GM06990 (cell line): ENCODE measurements at regions not wholly inside any gene's neighbourhood (a gene's known extent, or its start where the extent isn't known, plus 50 kb on each side); places are given as distances from the start of the nearest gene placed in this dataset.

ENCODE experiments used
- DNase-seq: peaks from one replicate; pipeline ENCODE4 v3.0.0-alpha.2; 2011; ENCODE audit not compliant: insufficient read length; ENCODE audit errors: extremely low read depth
- H3K27me3 ChIP-seq: replicated peaks from 2 replicates; pipeline ENCODE4 v1.6.0; 2011; ENCODE audit warnings: low read length; ENCODE audit not compliant: control insufficient read depth, insufficient read depth
- H3K36me3 ChIP-seq: 2 replicates; pipeline ENCODE4 v1.5.1; 2011; ENCODE audit warnings: low read length; ENCODE audit not compliant: control insufficient read depth, insufficient read depth
- H3K4me3 ChIP-seq: replicated peaks from 2 replicates; pipeline ENCODE4 v1.5.1; 2011; ENCODE audit warnings: low read depth, mild to moderate bottlenecking, control low read depth, low read length
- CTCF ChIP-seq: IDR thresholded peaks from 2 replicates; pipeline ENCODE4 v1.5.1; 2011; ENCODE audit warnings: low read length, control low read depth, mild to moderate bottlenecking, inconsistent platforms; ENCODE audit not compliant: insufficient read depth, poor library complexity, severe bottlenecking

- no peak for TF ChIP-seq CTCF
- DNase-seq = no peak
- Histone ChIP-seq H3K36me3 (no peaks in the 10 kb centered on the region), H3K4me3 (no peak overlapping the region), H3K27me3 (no peaks in the 10 kb centered on the region)
Measured at GRCh38 chr11:105201166-105201565, 61.6 kb upstream of the CARD18 start.

GRCh38 chr11:105197071-105197815, 57.7 kb upstream of the CARD18 start:
- Histone ChIP-seq H3K36me3 (no peaks in the 10 kb centered on the region), H3K4me3 (no peak overlapping the region), H3K27me3 (no peaks in the 10 kb centered on the region)
- TF ChIP-seq CTCF = no peak
- no peak for DNase-seq

- DNase-seq = no peak
- H3K4me3 ChIP-seq = no peak overlapping the region
- TF ChIP-seq CTCF = no peak
- H3K27me3 ChIP-seq = no peaks in the 10 kb centered on the region
- H3K36me3 ChIP-seq = no peaks in the 10 kb centered on the region
Measured at GRCh38 chr11:105193260-105193659, 53.7 kb upstream of the CARD18 start.

GRCh38 chr11:105192115-105192514, 52.5 kb upstream of the CARD18 start:
- no peak for TF ChIP-seq CTCF
- H3K4me3 ChIP-seq = no peak overlapping the region
- no peaks in the 10 kb centered on the region for H3K36me3 ChIP-seq
- DNase-seq = no peak
- no peaks in the 10 kb centered on the region for H3K27me3 ChIP-seq

- TF ChIP-seq CTCF = no peak
- no peaks in the 10 kb centered on the region for H3K36me3 ChIP-seq
- no peak overlapping the region for H3K4me3 ChIP-seq
- DNase-seq = no peak
- H3K27me3 ChIP-seq = no peaks in the 10 kb centered on the region
Measured at GRCh38 chr11:105189581-105189980, 50.0 kb upstream of the CARD18 start.
